ENCODE measurements at regions not wholly inside any gene's neighbourhood (a gene's known extent, or its start where the extent isn't known, plus 50 kb on each side); places are given as distances from the start of the nearest gene placed in this dataset.
"Not testable (repeated sequence)": the region's sequence is repeated elsewhere in the genome, so short reads cannot be mapped to it uniquely, and the experiment has no call there.

DNA sequence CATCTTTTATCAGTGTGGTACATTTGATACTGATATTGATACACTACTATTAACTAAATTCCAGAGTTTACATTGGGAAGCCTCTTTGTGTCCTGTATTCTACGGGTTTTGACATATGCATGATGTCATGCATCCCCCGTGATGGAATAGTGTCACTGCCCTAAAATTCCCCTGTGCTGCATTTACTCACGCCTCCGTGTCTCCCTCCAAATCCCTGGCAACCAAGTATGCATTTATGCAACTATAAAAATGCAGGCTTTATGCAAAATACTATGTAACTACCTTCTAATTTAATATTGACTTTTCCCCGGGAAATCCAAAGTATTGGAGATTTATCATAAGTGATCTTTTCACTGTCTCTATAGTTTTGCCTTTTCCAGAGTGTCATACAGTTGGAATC, 453.7 kb upstream of the RUNX1 start:
- Histone ChIP-seq H3K4me1 (no peaks in the 10 kb centered on the region), H3K9me3 (no peaks in the 10 kb centered on the region), H3K4me3 (no peak overlapping the region), H3K27ac (no peak overlapping the region), H3K36me3 (no peaks in the 10 kb centered on the region), H3K27me3 (no peaks in the 10 kb centered on the region)
- DNase-seq, result no peak
- 45% methylated on average over 5 of the region's 5 CpGs for WGBS (ENCODE audit: insufficient coverage, low coverage, low lambda C conversion rate, missing lambda C conversion rate)
- no peak for TF ChIP-seq CTCF (IDR thresholded peaks at IDR 0.05)
- TF ChIP-seq POLR2A (IDR thresholded peaks at IDR 0.05), result no peak
- intact Hi-C loops (cut with DNase I), result no loop called here
- ATAC-seq, result no peak

GRCh38 chr21:35497522-35497921, 448.4 kb upstream of the RUNX1 start:
- WGBS (ENCODE audit: insufficient coverage, low coverage, low lambda C conversion rate, missing lambda C conversion rate), result 50% methylated on average over 3 of the region's 7 CpGs
- DNase-seq, result not testable (repeated sequence)

DNA sequence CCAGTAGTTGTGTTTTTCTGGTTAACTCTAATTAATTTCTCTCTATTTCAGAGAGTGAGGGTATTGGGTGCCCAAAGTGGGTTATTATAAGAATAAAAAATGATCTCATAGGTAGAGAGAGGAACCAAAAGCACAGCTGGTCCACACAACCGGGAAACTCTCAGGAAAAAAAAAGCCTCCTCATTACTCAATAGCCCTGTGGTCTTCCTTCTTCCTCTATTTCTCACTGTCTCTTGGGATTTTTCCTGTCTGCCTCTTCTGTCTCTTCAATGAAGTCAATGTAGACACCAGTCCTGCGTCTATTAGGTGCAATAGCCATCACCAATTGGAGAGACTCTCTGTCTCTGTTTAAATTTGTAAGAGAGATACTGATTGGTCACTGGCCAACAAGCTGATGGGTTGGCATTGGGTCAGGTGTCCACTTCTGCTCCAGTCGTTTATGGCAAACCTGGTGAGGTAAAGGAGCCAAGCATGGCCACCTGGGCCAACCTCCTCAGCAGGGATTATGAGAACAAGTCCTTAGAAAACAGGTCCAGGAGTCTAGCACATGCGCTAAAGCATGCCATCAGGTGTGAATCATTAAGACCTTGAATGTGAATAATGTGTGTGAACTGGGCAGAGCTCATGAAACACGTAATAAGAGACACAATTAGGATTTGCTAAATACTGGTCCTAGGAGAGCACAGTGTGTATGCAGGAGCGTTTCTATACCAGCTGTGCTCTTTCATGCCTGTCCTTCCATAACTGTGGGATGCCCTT, 443.0 kb upstream of the RUNX1 start:
- peak in 3 of 4 donors; percentile 24 to 45 (median 40) for ATAC-seq
- 55% methylated on average over 6 of the region's 6 CpGs for WGBS (ENCODE audit: insufficient coverage, low coverage, low lambda C conversion rate, missing lambda C conversion rate)
- Histone ChIP-seq H3K4me1 (no peaks in the 10 kb centered on the region), H3K9me3 (no peaks in the 10 kb centered on the region), H3K36me3 (no peaks in the 10 kb centered on the region), H3K27me3 (no peaks in the 10 kb centered on the region), H3K4me3 (no peak overlapping the region), H3K27ac (no peak overlapping the region)
- DNase-seq, result no peak
- TF ChIP-seq POLR2A (IDR thresholded peaks at IDR 0.05) (no peak), CTCF (IDR thresholded peaks at IDR 0.05) (no peak)
- intact Hi-C loops (cut with DNase I), result no loop called here

More at GRCh38 chr21:35497522-35497921, 448.4 kb upstream of the RUNX1 start:
- H3K36me3 ChIP-seq; H3K27ac ChIP-seq; H3K4me3 ChIP-seq; H3K27me3 ChIP-seq; intact Hi-C loops (cut with DNase I); ATAC-seq; H3K9me3 ChIP-seq; H3K4me1 ChIP-seq: not testable (repeated sequence)

DNA sequence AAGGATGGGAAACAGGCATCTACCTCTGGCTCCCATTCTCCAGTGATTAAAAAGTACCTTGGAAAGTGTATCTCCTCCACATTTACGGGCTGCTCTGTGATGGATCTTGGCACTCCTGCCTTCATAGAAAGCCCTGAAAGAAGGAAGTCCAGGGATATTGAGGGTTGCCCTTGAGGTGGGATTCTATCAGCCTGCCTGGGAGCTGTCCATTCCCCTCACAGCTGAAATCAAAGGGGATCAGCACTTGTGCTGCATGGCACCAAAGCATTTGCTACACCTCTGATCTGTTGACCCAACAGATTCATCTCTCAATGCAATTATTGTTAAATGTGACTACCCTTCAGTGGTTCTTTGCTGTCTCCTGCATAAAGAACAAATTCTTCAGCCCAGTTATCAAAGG, 442.0 kb upstream of the RUNX1 start:
- TF ChIP-seq CTCF (IDR thresholded peaks at IDR 0.05), result no peak
- no peak for TF ChIP-seq POLR2A (IDR thresholded peaks at IDR 0.05)
- no peaks in the 10 kb centered on the region for H3K36me3 ChIP-seq
- H3K4me3 ChIP-seq, result no peak overlapping the region
- H3K27ac ChIP-seq, result no peak overlapping the region
- intact Hi-C loops (cut with DNase I), result no loop called here
- no peak for ATAC-seq
- H3K9me3 ChIP-seq, result no peaks in the 10 kb centered on the region
- no CpG with 5 or more reads among the region's 1 CpG for WGBS (ENCODE audit: insufficient coverage, low coverage, low lambda C conversion rate, missing lambda C conversion rate)
- H3K27me3 ChIP-seq, result no peaks in the 10 kb centered on the region
- DNase-seq, result no peak
- no peaks in the 10 kb centered on the region for H3K4me1 ChIP-seq

DNA sequence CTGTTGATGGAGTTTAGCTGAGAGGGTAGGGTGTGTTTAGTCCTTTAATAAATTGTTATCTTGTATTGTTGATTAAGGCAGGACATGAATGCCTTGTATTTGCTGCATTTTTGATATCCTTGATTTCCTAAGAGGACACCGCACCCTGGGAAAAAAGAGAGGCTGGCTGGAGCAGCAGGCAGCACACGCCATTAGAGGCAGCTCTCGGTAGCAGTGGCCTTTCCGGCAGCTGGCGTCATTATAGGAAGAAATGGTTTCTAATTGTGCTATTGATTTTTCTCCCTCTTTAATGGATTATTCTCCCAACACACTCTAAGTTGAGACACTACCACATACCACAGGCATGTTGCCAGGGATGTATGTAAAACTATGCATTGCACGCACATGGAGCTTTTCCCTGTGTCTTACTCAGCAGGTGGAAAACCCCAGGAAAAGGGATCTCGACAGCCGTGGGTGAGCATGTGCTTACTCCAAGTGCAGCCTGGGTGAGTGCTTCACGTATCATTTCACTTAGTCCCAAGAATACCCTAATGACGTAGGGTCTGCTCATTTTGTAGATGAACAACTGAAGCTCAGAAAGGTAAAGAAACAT, 440.4 kb upstream of the RUNX1 start:
- Histone ChIP-seq H3K27ac (no peak overlapping the region), H3K4me1 (no peaks in the 10 kb centered on the region), H3K27me3 (no peaks in the 10 kb centered on the region), H3K4me3 (no peak overlapping the region), H3K36me3 (no peaks in the 10 kb centered on the region), H3K9me3 (no peaks in the 10 kb centered on the region)
- TF ChIP-seq POLR2A (IDR thresholded peaks at IDR 0.05) (no peak), CTCF (IDR thresholded peaks at IDR 0.05) (no peak)
- WGBS (ENCODE audit: insufficient coverage, low coverage, low lambda C conversion rate, missing lambda C conversion rate), result 63% methylated on average over 9 of the region's 10 CpGs
- no peak for ATAC-seq
- intact Hi-C loops (cut with DNase I), result no loop called here
- no peak for DNase-seq
